ENCODE measurements at regions not wholly inside any gene's neighbourhood (a gene's known extent, or its start where the extent isn't known, plus 50 kb on each side); places are given as distances from the start of the nearest gene placed in this dataset.

- no peak overlapping the region for H3K4me2 ChIP-seq (ENCODE audit: insufficient read depth, low read length, poor library complexity, severe bottlenecking)
- no peak overlapping the region for H2BK120ac ChIP-seq (ENCODE audit: low read depth, low read length)
- no peaks in the 10 kb centered on the region for H3K36me3 ChIP-seq (replicated peaks in 1 of 2; ENCODE audit: control insufficient read depth in 2 of 2, insufficient read depth in 2 of 2, low read length in 2 of 2)
- H3K4ac ChIP-seq (ENCODE audit: low read length), result no peak overlapping the region
- no peak overlapping the region for H2AK5ac ChIP-seq (ENCODE audit: low read depth, low read length)
- no peak overlapping the region for H3K4me3 ChIP-seq (ENCODE audit: low read length in 2 of 2)
- H3K4me1 ChIP-seq (ENCODE audit: control insufficient read depth in 2 of 2, insufficient read depth in 1 of 2, low read depth in 1 of 2, low read length in 2 of 2), result peaks cover 3 to 19% of the 10 kb centered on the region in 2 donors
- no peak overlapping the region for H2BK5ac ChIP-seq (ENCODE audit: low read length)
- DNase-seq (ENCODE audit: low spot score), result no peak
- H2BK12ac ChIP-seq (ENCODE audit: low read length), result no peak overlapping the region
- H3K14ac ChIP-seq (ENCODE audit: low read length), result no peak overlapping the region
- no peak overlapping the region for H4K8ac ChIP-seq (ENCODE audit: low read depth, low read length)
- no peak overlapping the region for H2BK15ac ChIP-seq (ENCODE audit: low read length)
- H3K79me1 ChIP-seq (ENCODE audit: low read depth, low read length), result no peaks in the 10 kb centered on the region
- H3K18ac ChIP-seq (ENCODE audit: low read length), result no peak overlapping the region
- no peak overlapping the region for H3K27ac ChIP-seq (replicated peaks; ENCODE audit: low read length)
- no peak overlapping the region for H2AFZ ChIP-seq (ENCODE audit: low read length)
- no peak overlapping the region for H4K91ac ChIP-seq (ENCODE audit: low read depth, low read length, poor library complexity)
- no peak overlapping the region for H3K9ac ChIP-seq (ENCODE audit: low read depth, low read length, poor library complexity)
- H3K27me3 ChIP-seq (ENCODE audit: control insufficient read depth in 3 of 3, insufficient read depth in 3 of 3, low read depth in 1 of 3, low read length in 3 of 3), result peaks cover 0 to 3% (median 1%) of the 10 kb centered on the region in 3 experiments
- H3K9me3 ChIP-seq (replicated peaks in 1 of 2; ENCODE audit: control insufficient read depth in 2 of 2, insufficient read depth in 1 of 2, low read depth in 1 of 2, low read length in 2 of 2), result no peaks in the 10 kb centered on the region
- no CpG with 5 or more reads among the region's 1 CpG for WGBS, 2 donors (ENCODE audit: extremely low coverage in 2 of 2, insufficient read length in 2 of 2, insufficient replicate concordance in 1 of 2)
- no peak overlapping the region for H3K23ac ChIP-seq (ENCODE audit: low read depth, low read length, poor library complexity)
These were observed 697.2 kb downstream of the TOX3 start for GRCh38 chr16:51849715-51850114.

- Histone ChIP-seq H3K9me3 (replicated peaks in 1 of 2; ENCODE audit: control insufficient read depth in 2 of 2, insufficient read depth in 1 of 2, low read depth in 1 of 2, low read length in 2 of 2) (no peaks in the 10 kb centered on the region), H4K91ac (ENCODE audit: low read depth, low read length, poor library complexity) (no peak overlapping the region), H2AK5ac (ENCODE audit: low read depth, low read length) (no peak overlapping the region), H3K79me1 (ENCODE audit: low read depth, low read length) (no peaks in the 10 kb centered on the region), H3K4me3 (ENCODE audit: low read length in 2 of 2) (no peak overlapping the region), H3K4me2 (ENCODE audit: insufficient read depth, low read length, poor library complexity, severe bottlenecking) (no peak overlapping the region), H3K36me3 (replicated peaks in 1 of 2; ENCODE audit: control insufficient read depth in 2 of 2, insufficient read depth in 2 of 2, low read length in 2 of 2) (no peaks in the 10 kb centered on the region), H3K23ac (ENCODE audit: low read depth, low read length, poor library complexity) (no peak overlapping the region), H3K4ac (ENCODE audit: low read length) (no peak overlapping the region), H2BK15ac (ENCODE audit: low read length) (no peak overlapping the region), H3K9ac (ENCODE audit: low read depth, low read length, poor library complexity) (no peak overlapping the region), H2BK12ac (ENCODE audit: low read length) (no peak overlapping the region), H3K18ac (ENCODE audit: low read length) (no peak overlapping the region), H3K14ac (ENCODE audit: low read length) (no peak overlapping the region), H2AFZ (ENCODE audit: low read length) (peak overlapping the region; percentile 90), H3K27ac (replicated peaks; ENCODE audit: low read length) (no peak overlapping the region), H3K4me1 (ENCODE audit: control insufficient read depth in 2 of 2, insufficient read depth in 1 of 2, low read depth in 1 of 2, low read length in 2 of 2) (peaks cover 3 to 19% of the 10 kb centered on the region in 2 donors), H3K27me3 (ENCODE audit: control insufficient read depth in 3 of 3, insufficient read depth in 3 of 3, low read depth in 1 of 3, low read length in 3 of 3) (no peaks in the 10 kb centered on the region), H2BK120ac (ENCODE audit: low read depth, low read length) (no peak overlapping the region), H4K8ac (ENCODE audit: low read depth, low read length) (no peak overlapping the region), H2BK5ac (ENCODE audit: low read length) (no peak overlapping the region)
- no CpG with 5 or more reads among the region's 19 CpGs for WGBS, 2 donors (ENCODE audit: extremely low coverage in 2 of 2, insufficient read length in 2 of 2, insufficient replicate concordance in 1 of 2)
- no peak for DNase-seq (ENCODE audit: low spot score)
These were observed 694.7 kb upstream of the SALL1 start for GRCh38 chr16:51845586-51846305.

- no peak for DNase-seq (ENCODE audit: low spot score)
- no peak overlapping the region for H3K18ac ChIP-seq (ENCODE audit: low read length)
These were observed 688.8 kb upstream of the SALL1 start for GRCh38 chr16:51839727-51840462.

GRCh38 chr16:51834794-51835193, 683.7 kb upstream of the SALL1 start:
- Histone ChIP-seq H3K14ac (ENCODE audit: low read length) (no peak overlapping the region), H3K23ac (ENCODE audit: low read depth, low read length, poor library complexity) (no peak overlapping the region), H2BK15ac (ENCODE audit: low read length) (no peak overlapping the region), H2BK120ac (ENCODE audit: low read depth, low read length) (no peak overlapping the region), H3K36me3 (replicated peaks in 1 of 2; ENCODE audit: control insufficient read depth in 2 of 2, insufficient read depth in 2 of 2, low read length in 2 of 2) (no peaks in the 10 kb centered on the region), H3K4ac (ENCODE audit: low read length) (no peak overlapping the region), H4K8ac (ENCODE audit: low read depth, low read length) (no peak overlapping the region), H3K4me1 (ENCODE audit: control insufficient read depth in 2 of 2, insufficient read depth in 1 of 2, low read depth in 1 of 2, low read length in 2 of 2) (no peaks in the 10 kb centered on the region), H3K9me3 (replicated peaks in 1 of 2; ENCODE audit: control insufficient read depth in 2 of 2, insufficient read depth in 1 of 2, low read depth in 1 of 2, low read length in 2 of 2) (no peaks in the 10 kb centered on the region), H2BK12ac (ENCODE audit: low read length) (no peak overlapping the region), H3K27ac (replicated peaks; ENCODE audit: low read length) (no peak overlapping the region), H4K91ac (ENCODE audit: low read depth, low read length, poor library complexity) (no peak overlapping the region), H3K27me3 (ENCODE audit: control insufficient read depth in 3 of 3, insufficient read depth in 3 of 3, low read depth in 1 of 3, low read length in 3 of 3) (no peaks in the 10 kb centered on the region), H3K4me2 (ENCODE audit: insufficient read depth, low read length, poor library complexity, severe bottlenecking) (no peak overlapping the region), H3K9ac (ENCODE audit: low read depth, low read length, poor library complexity) (no peak overlapping the region), H3K4me3 (ENCODE audit: low read length in 2 of 2) (no peak overlapping the region), H3K79me1 (ENCODE audit: low read depth, low read length) (no peaks in the 10 kb centered on the region), H3K18ac (ENCODE audit: low read length) (no peak overlapping the region), H2AK5ac (ENCODE audit: low read depth, low read length) (no peak overlapping the region), H2AFZ (ENCODE audit: low read length) (no peak overlapping the region), H2BK5ac (ENCODE audit: low read length) (no peak overlapping the region)
- no peak for DNase-seq (ENCODE audit: low spot score)
- no CpG with 5 or more reads among the region's 3 CpGs for WGBS, 2 donors (ENCODE audit: extremely low coverage in 2 of 2, insufficient read length in 2 of 2, insufficient replicate concordance in 1 of 2)

More at GRCh38 chr16:51839727-51840462, 688.8 kb upstream of the SALL1 start:
- no CpG with 5 or more reads among the region's 1 CpG for WGBS, 2 donors (ENCODE audit: extremely low coverage in 2 of 2, insufficient read length in 2 of 2, insufficient replicate concordance in 1 of 2)
- Histone ChIP-seq H3K27ac (replicated peaks; ENCODE audit: low read length) (no peak overlapping the region), H2BK120ac (ENCODE audit: low read depth, low read length) (no peak overlapping the region), H2BK12ac (ENCODE audit: low read length) (no peak overlapping the region), H3K14ac (ENCODE audit: low read length) (no peak overlapping the region), H4K91ac (ENCODE audit: low read depth, low read length, poor library complexity) (no peak overlapping the region), H3K23ac (ENCODE audit: low read depth, low read length, poor library complexity) (no peak overlapping the region), H2BK5ac (ENCODE audit: low read length) (no peak overlapping the region), H2AFZ (ENCODE audit: low read length) (no peak overlapping the region), H3K36me3 (replicated peaks in 1 of 2; ENCODE audit: control insufficient read depth in 2 of 2, insufficient read depth in 2 of 2, low read length in 2 of 2) (no peaks in the 10 kb centered on the region), H3K27me3 (ENCODE audit: control insufficient read depth in 3 of 3, insufficient read depth in 3 of 3, low read depth in 1 of 3, low read length in 3 of 3) (no peaks in the 10 kb centered on the region), H4K8ac (ENCODE audit: low read depth, low read length) (no peak overlapping the region), H3K4me3 (ENCODE audit: low read length in 2 of 2) (no peak overlapping the region), H3K9ac (ENCODE audit: low read depth, low read length, poor library complexity) (no peak overlapping the region), H3K4me1 (ENCODE audit: control insufficient read depth in 2 of 2, insufficient read depth in 1 of 2, low read depth in 1 of 2, low read length in 2 of 2) (no peaks in the 10 kb centered on the region), H2AK5ac (ENCODE audit: low read depth, low read length) (no peak overlapping the region), H3K4ac (ENCODE audit: low read length) (no peak overlapping the region), H3K9me3 (replicated peaks in 1 of 2; ENCODE audit: control insufficient read depth in 2 of 2, insufficient read depth in 1 of 2, low read depth in 1 of 2, low read length in 2 of 2) (no peaks in the 10 kb centered on the region), H3K4me2 (ENCODE audit: insufficient read depth, low read length, poor library complexity, severe bottlenecking) (no peak overlapping the region), H2BK15ac (ENCODE audit: low read length) (no peak overlapping the region), H3K79me1 (ENCODE audit: low read depth, low read length) (no peaks in the 10 kb centered on the region)

Data from neuronal stem cell (in vitro differentiated cells).